ENCODE measurements at regions not wholly inside any gene's neighbourhood (a gene's known extent, or its start where the extent isn't known, plus 50 kb on each side); places are given as distances from the start of the nearest gene placed in this dataset.

DNA sequence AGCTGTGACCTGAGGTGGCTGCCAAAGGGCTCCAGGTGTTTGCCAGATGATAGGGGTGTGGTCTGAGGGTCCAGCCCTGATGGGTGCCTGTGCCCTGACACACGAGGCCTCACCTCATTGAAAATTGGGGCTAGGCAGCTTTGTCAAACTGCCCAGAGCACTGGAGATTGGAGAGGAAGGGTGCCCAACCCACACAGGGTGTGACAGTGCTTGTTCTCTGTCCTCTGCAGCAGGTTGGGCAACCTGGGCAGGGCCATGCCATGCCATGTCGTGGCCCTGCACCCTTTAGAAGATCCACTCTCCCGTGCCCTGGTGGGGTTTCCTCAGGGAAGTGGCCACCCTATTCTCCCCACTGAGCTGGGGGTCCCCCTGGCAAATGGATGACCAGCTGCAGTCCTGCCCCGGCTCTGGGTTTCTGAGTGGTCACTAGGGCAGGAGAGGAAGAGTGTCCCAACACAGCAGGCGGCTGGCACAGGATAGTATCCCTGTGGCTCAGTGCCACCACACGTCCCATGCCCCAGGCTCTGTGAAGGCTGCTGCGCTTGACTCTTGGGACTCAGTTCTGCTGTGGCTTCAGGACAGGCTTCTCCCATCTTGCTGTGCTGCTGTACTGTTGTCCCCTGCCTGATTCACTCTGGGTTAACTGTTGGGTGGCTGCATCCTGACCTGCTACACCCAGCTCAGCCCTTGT, 100.8 kb upstream of the PITX1 start:
- no peaks in the 10 kb centered on the region for H3K9me3 ChIP-seq (ENCODE audit: control insufficient read depth, low read length)
- H3K36me3 ChIP-seq (ENCODE audit: control insufficient read depth, insufficient read depth, low read length): no peaks in the 10 kb centered on the region
- H3K27ac ChIP-seq (ENCODE audit: low read depth, low read length, severe bottlenecking): no peak overlapping the region
- 84 to 89% methylated on average over 6 to 7 of the region's 7 CpGs for WGBS, 2 experiments (ENCODE audit: insufficient coverage in 2 of 2)
- no peaks in the 10 kb centered on the region for H3K4me1 ChIP-seq (ENCODE audit: control insufficient read depth, insufficient read depth, low read length, poor library complexity, severe bottlenecking)
- H3K4me3 ChIP-seq (ENCODE audit: extremely low read depth, insufficient read depth, low read length, poor library complexity, severe bottlenecking): no peak overlapping the region

DNA sequence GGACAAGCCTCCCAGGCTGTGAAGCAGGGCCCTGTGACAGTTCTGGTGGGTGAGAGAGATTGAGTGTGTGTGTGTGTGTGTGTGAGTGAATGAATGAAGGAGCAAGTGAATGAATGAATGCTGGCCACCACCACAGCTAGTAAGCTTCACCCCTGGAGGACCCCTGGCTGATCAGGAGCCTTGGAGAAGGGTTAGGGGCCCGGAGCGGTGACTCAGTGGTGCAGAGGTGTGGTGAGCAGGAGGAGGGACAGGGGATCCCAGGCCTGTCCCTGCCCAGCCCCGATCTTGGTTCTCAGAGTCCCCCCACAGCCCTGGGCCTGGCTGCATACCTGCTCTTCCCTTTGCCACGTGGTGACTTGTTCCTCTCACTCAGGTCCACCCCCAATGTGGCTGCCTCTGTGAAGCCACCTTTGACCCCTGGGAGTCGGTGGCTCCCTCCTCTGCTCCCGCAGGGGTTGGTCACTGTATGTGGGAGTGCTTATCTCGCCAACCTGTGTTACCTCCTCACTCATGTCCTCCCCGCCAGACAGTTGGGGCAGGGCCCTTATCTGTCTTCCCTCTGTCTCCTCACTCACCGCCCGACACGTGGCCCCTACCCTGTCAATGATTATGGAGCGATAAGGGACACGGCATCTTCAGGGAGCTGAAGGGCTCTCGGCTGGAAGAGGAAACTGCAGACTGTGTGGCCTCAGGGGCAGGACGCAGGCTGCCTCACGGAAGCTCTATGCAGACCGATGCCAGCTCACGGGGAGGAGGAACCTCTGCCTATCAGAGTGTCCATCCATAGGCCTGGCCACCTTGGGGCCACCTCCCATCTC, 99.9 kb upstream of the PITX1 start:
- no peaks in the 10 kb centered on the region for H3K36me3 ChIP-seq (ENCODE audit: control insufficient read depth, insufficient read depth, low read length)
- H3K9me3 ChIP-seq (ENCODE audit: control insufficient read depth, low read length): no peaks in the 10 kb centered on the region
- H3K27ac ChIP-seq (ENCODE audit: low read depth, low read length, severe bottlenecking): no peak overlapping the region
- WGBS, 2 experiments (ENCODE audit: insufficient coverage in 2 of 2): 82 to 84% methylated on average over 12 to 15 of the region's 18 CpGs
- H3K4me3 ChIP-seq (ENCODE audit: extremely low read depth, insufficient read depth, low read length, poor library complexity, severe bottlenecking): no peak overlapping the region
- no peaks in the 10 kb centered on the region for H3K4me1 ChIP-seq (ENCODE audit: control insufficient read depth, insufficient read depth, low read length, poor library complexity, severe bottlenecking)

DNA sequence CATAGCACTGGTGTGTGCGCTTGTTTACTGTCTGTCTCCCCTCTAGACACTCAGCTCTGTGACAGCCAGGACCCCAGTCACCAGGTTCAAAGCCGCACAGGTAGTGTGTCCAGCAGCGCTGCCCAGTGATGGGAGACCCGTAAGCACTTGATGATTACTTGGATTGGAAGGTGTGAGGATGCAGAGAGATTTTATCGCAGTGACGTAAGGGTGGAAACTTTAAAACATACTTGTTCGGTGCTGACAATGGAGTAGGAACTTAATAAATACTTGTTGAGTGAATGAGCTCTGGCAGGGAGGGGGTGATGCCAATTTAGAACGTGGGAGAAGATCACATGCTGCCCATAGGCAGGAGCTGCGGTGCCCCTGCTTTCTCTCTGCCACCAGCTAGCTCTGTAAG, 99.2 kb upstream of the PITX1 start:
- WGBS, 2 experiments (ENCODE audit: insufficient coverage in 2 of 2): 88 to 90% methylated on average over 8 to 9 of the region's 9 CpGs
- H3K27ac ChIP-seq (ENCODE audit: low read depth, low read length, severe bottlenecking): no peak overlapping the region

DNA sequence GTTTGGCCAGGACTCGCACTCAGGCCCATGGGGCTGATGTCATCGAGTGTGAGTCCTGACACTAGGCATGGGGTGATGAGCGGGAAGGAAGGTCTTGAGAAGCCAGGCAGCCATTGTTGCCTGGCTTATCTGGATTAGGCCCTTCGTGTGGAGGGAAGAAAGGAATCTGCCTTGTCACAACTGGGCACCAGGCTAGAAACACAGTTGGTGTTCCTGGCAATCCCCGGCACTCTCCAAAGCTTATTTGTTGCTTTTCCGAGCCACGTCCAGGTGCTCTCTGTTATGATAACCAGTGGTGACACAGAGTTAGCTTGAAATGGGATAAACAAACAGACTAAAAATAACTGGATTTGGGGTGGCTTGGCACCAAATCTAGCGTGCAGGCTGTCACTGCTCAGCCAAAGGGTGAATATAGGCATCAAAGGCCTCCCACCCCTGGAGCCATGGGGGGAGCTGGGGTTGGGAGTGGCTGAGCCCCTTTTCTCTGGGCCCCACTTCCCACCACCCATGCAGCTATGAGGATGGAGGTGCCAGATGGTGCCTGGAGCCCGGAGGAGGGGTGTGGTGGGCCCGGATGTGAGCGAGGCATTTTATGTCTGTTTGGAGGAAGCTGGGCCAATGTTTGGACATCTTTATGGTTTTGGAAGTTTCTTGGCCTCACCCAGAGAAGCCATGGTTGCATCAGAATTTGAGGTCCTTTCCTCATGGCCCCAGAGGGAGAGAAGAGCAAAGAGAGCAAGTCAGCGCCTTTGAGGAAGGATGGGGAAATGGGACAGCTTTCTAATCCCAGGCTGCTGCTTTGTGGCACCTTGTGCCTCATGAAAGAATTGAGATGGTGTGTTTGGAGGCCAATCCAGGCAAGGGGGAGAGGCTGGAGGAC, 98.0 kb upstream of the PITX1 start:
- Histone ChIP-seq H3K36me3 (ENCODE audit: control insufficient read depth, insufficient read depth, low read length) (no peaks in the 10 kb centered on the region), H3K4me3 (ENCODE audit: extremely low read depth, insufficient read depth, low read length, poor library complexity, severe bottlenecking) (no peak overlapping the region), H3K27ac (ENCODE audit: low read depth, low read length, severe bottlenecking) (no peak overlapping the region), H3K9me3 (ENCODE audit: control insufficient read depth, low read length) (no peaks in the 10 kb centered on the region), H3K4me1 (ENCODE audit: control insufficient read depth, insufficient read depth, low read length, poor library complexity, severe bottlenecking) (peaks cover 5% of the 10 kb centered on the region)
- WGBS, 2 experiments (ENCODE audit: insufficient coverage in 2 of 2): 94 to 96% methylated on average over 6 to 12 of the region's 12 CpGs

More for the DNA sequence above, 99.2 kb upstream of the PITX1 start:
- no peaks in the 10 kb centered on the region for H3K4me1 ChIP-seq (ENCODE audit: control insufficient read depth, insufficient read depth, low read length, poor library complexity, severe bottlenecking)
- no peaks in the 10 kb centered on the region for H3K9me3 ChIP-seq (ENCODE audit: control insufficient read depth, low read length)
- H3K4me3 ChIP-seq (ENCODE audit: extremely low read depth, insufficient read depth, low read length, poor library complexity, severe bottlenecking): no peak overlapping the region
- H3K36me3 ChIP-seq (ENCODE audit: control insufficient read depth, insufficient read depth, low read length): no peaks in the 10 kb centered on the region

DNA sequence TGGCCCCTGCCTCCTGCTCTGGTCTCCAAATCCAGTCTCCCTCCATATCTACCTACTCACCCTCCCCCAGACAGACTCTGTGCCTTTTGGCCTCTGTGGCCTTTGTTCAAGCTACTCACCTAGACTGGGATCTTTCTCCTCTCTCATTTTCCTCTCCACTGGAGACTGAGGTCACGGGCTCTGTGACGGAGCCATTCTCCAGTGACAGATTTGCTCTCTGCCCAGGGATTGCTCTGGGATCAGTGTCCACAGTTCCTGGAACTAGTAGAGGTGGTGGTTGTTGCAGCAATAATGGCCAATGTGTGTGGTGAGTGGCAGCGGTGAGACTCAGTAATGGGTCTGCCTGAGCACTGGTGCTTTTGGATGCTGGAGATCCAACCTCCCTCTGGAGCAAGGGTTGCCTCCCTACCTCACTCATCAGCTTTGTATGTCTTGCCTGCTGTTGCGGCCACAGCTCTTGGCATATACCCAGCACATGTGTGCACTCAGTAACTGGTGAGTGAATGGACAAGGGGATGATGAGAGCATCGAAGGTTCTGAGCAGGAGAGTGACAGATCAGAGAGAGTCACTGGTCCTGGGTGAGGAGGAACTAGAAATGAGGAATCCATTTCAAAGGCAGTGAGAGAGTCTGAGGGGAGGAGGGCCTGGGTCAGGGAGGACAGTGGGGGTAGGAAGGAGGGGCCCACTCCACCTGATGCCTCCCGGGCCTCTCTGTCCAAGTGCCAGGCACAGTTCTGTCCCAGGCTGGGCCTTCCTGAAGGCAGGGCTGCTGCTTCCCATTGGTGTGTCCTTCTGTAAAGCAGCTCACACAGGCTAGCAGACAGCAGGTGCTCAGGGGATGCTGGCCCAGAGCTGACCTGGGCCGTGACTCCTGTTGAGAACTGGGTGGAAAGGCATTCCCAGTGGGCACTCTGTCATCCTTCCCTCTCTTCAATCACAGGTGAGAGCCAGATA, 96.5 kb upstream of the PITX1 start:
- Histone ChIP-seq H3K27ac (ENCODE audit: low read depth, low read length, severe bottlenecking) (no peak overlapping the region), H3K4me1 (ENCODE audit: control insufficient read depth, insufficient read depth, low read length, poor library complexity, severe bottlenecking) (peaks cover 5% of the 10 kb centered on the region), H3K36me3 (ENCODE audit: control insufficient read depth, insufficient read depth, low read length) (no peaks in the 10 kb centered on the region), H3K4me3 (ENCODE audit: extremely low read depth, insufficient read depth, low read length, poor library complexity, severe bottlenecking) (no peak overlapping the region), H3K9me3 (ENCODE audit: control insufficient read depth, low read length) (no peaks in the 10 kb centered on the region)
- 91 to 94% methylated on average over 4 to 6 of the region's 7 CpGs for WGBS, 2 experiments (ENCODE audit: insufficient coverage in 2 of 2)

DNA sequence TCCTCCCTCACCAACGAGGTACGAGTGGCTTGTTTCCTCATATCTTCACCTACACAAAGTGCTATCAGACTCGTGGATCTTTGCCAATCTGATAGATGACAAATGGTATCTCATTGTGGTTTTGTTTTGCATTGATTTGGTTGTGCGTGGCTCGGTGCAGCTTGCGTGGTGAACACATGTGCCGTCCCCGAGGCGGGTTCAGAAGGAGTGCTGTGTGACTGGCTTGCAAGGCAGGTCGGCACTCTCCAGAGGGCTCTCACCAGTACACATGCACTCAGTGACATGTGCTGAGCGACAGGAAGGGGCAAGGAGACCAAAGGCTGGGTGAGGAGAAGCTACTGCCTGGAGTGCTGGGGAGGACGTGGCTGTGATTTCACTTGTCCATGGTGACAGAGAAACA, 95.3 kb upstream of the PITX1 start:
- Histone ChIP-seq H3K9me3 (ENCODE audit: control insufficient read depth, low read length) (no peaks in the 10 kb centered on the region), H3K4me1 (ENCODE audit: control insufficient read depth, insufficient read depth, low read length, poor library complexity, severe bottlenecking) (peaks cover 9% of the 10 kb centered on the region), H3K36me3 (ENCODE audit: control insufficient read depth, insufficient read depth, low read length) (no peaks in the 10 kb centered on the region), H3K27ac (ENCODE audit: low read depth, low read length, severe bottlenecking) (no peak overlapping the region), H3K4me3 (ENCODE audit: extremely low read depth, insufficient read depth, low read length, poor library complexity, severe bottlenecking) (no peak overlapping the region)
- 71 to 84% methylated on average over 5 to 7 of the region's 12 CpGs for WGBS, 2 experiments (ENCODE audit: insufficient coverage in 2 of 2)

DNA sequence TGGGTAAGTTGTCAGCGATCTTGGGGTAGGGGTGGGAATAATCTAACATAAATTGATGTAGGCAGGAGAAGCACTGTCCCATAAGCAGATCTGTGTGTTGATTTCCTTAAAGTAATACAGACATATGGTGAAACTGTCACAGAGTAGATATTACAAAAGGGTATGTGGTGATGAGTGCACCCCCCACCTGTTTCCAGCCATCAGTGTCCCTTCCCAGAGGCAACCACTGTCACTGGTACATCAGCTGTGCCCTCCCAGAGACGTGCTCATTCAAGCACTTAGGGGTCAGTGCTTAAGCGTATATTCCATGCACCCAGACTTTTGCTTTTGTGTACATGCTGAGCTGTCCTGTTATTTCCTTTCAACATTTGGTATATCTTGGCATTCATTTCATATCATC, 94.3 kb upstream of the PITX1 start:
- H3K4me1 ChIP-seq (ENCODE audit: control insufficient read depth, insufficient read depth, low read length, poor library complexity, severe bottlenecking): peaks cover 11% of the 10 kb centered on the region
- H3K36me3 ChIP-seq (ENCODE audit: control insufficient read depth, insufficient read depth, low read length): no peaks in the 10 kb centered on the region
- H3K27ac ChIP-seq (ENCODE audit: low read depth, low read length, severe bottlenecking): no peak overlapping the region
- H3K9me3 ChIP-seq (ENCODE audit: control insufficient read depth, low read length): no peaks in the 10 kb centered on the region
- 94 to 98% methylated on average over 2 to 3 of the region's 3 CpGs for WGBS, 2 experiments (ENCODE audit: insufficient coverage in 2 of 2)
- H3K4me3 ChIP-seq (ENCODE audit: extremely low read depth, insufficient read depth, low read length, poor library complexity, severe bottlenecking): no peak overlapping the region

DNA sequence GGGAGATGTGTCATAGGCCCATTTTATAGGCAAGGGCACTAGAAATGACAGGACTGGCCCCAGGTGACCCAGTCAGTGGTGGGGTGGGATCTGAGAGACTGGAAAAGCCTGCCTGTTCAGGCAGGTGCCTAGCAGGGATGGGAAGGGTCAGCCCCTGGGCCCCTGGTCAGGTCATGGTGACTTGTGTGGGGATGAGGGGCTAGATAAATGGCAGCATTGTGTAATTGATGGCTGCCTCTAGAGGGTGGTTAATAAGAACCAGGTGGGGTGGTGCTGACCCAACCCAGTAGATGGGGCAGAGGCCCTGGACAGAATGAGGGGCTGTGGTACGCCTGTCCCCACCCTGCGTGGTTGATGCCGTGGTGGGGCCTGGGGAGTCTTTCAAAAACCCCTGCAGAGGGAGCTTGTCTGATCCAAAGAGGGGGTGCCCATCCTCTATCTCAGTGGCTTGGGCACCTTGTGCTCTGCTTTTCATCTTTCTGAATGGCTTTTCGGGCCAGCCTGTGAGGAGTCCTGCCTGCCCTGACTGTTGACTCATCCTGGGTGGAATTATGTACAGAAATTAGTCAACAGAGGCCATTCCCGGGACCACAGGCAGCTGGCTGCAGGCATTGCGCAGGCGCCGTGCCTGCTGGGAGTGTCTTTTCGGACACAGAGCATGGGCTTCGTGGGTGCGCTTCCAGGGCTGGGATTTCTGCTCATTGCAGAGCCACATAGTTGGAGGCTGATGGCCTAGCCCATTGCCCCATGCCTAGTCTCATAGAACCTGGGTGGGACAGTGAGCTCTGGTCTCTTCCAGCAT, 93.6 kb upstream of the PITX1 start:
- H3K27ac ChIP-seq (ENCODE audit: low read depth, low read length, severe bottlenecking): no peak overlapping the region
- WGBS, 2 experiments (ENCODE audit: insufficient coverage in 2 of 2): 97% methylated on average over 10 to 11 of the region's 11 CpGs

DNA sequence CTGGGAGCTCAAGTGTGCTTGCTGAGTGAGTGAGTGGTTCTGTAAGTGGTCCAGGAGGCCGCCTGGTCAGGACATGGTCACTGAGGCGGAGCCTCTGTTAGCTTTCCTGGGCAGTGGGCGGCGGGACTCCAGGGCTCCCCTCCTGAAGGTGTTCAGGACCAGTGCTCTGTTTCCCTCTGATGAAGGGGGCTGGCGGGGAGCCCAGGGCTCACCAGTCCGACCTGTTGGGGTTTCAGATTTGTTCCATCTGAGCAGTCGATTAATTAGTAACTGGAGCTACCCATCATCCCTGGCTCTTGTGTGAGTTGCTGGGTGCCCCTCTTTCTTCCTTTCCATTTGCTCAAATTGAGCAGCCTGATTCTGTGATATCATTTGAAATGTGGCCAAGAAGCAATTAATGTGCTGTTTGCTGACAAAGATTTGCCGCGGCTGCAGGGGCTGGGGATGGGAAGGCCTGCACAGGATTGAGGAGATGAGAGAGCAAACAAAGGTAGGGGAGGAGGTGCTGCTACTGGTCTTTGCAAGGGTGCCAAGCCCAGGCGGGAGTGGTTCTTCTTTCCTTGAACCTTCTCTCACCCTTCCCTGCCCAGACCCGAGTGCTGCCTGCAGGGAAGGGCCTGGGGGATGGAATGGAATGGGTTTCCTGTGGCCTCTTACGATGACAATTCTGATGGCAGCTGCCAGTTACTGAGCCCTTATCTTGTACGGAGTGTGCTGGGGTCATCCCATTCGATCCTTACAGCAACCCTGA, 92.8 kb upstream of the PITX1 start:
- Histone ChIP-seq H3K4me1 (ENCODE audit: control insufficient read depth, insufficient read depth, low read length, poor library complexity, severe bottlenecking) (peaks cover 11% of the 10 kb centered on the region), H3K36me3 (ENCODE audit: control insufficient read depth, insufficient read depth, low read length) (no peaks in the 10 kb centered on the region), H3K27ac (ENCODE audit: low read depth, low read length, severe bottlenecking) (no peak overlapping the region), H3K9me3 (ENCODE audit: control insufficient read depth, low read length) (no peaks in the 10 kb centered on the region), H3K4me3 (ENCODE audit: extremely low read depth, insufficient read depth, low read length, poor library complexity, severe bottlenecking) (no peak overlapping the region)
- 92 to 93% methylated on average over 9 to 11 of the region's 14 CpGs for WGBS, 2 experiments (ENCODE audit: insufficient coverage in 2 of 2)

More for the DNA sequence above, 93.6 kb upstream of the PITX1 start:
- H3K4me1 ChIP-seq (ENCODE audit: control insufficient read depth, insufficient read depth, low read length, poor library complexity, severe bottlenecking): peaks cover 11% of the 10 kb centered on the region
- no peaks in the 10 kb centered on the region for H3K9me3 ChIP-seq (ENCODE audit: control insufficient read depth, low read length)
- no peak overlapping the region for H3K4me3 ChIP-seq (ENCODE audit: extremely low read depth, insufficient read depth, low read length, poor library complexity, severe bottlenecking)
- no peaks in the 10 kb centered on the region for H3K36me3 ChIP-seq (ENCODE audit: control insufficient read depth, insufficient read depth, low read length)
